ENCODE measurements at regions not wholly inside any gene's neighbourhood (a gene's known extent, or its start where the extent isn't known, plus 50 kb on each side); places are given as distances from the start of the nearest gene placed in this dataset.
"Not testable (repeated sequence)": the region's sequence is repeated elsewhere in the genome, so short reads cannot be mapped to it uniquely, and the experiment has no call there.

DNA sequence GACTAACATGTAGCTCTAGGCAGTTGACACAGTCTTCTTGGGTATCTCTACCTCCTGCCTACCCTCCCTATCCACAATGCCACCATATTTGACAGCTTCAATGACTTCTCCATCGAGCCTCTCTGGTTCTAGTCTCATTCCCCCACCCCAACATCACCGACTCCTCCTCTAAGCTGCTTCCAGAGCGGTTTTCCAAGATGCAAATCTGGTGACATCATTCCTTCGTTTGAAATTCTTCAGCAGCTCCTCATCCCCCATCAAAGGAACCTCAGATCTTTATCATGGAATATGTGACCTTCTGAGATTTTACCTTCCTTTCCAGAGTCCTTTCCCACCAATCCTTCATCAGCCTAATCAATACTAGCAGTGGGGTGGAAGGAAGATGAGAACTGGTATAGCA lies 352.4 kb upstream of the RUNX1 start:
- DNase-seq (ENCODE audit: low read depth, low spot score), result peak; percentile 72

DNA sequence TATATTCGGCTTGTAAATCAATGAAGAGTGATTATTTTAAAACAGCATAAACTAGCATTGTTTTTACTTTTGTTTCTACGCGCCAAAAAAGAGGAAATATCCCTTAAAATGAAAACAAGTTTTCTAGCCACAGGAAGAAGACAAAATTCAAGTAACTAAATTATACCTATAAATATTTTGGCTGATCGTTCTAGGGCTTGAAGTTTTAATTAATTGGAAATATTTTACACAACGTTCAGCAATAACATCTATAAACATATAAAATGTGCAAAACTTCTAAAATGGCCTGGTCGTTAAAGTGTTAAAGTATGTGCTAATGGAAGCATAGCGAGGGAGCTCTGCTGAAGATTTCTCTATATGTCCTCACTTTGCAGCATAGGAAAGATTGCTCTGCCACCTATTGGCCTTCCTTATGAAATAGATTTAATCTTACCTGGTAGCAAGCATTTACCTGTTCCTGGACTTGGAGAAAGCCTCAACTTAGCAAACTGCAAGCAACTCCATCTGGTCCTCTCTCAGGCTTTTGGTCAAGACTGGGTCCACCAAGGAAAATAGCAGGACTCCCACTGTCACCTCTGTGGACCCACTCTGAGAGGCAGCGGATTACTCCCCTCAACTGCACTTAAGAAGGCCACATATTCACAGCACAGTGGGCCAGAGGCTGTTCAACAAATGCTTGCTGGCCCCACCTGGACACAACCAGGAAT lies 351.3 kb upstream of the RUNX1 start:
- peak; percentile 77 for DNase-seq (ENCODE audit: low read depth, low spot score)

DNA sequence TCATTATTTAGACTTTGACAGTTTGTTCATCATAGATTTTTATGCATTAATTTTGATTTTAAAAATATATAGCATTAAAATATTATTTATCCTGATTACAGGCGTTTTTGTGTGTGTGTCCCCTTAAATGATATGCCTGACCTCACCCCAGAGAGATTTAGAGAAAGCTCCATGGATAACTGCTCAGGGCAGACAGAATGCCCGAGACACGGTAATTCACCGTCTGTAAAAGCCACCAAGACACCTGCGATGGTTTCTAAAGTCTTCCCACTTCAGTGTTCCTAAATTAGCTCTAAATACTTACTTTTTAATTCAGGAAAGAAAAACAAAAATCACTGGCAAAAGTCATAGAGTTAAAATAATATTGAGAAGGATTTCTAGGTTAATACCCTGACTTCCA lies 350.6 kb upstream of the RUNX1 start:
- no peak for DNase-seq (ENCODE audit: low read depth, low spot score)

DNA sequence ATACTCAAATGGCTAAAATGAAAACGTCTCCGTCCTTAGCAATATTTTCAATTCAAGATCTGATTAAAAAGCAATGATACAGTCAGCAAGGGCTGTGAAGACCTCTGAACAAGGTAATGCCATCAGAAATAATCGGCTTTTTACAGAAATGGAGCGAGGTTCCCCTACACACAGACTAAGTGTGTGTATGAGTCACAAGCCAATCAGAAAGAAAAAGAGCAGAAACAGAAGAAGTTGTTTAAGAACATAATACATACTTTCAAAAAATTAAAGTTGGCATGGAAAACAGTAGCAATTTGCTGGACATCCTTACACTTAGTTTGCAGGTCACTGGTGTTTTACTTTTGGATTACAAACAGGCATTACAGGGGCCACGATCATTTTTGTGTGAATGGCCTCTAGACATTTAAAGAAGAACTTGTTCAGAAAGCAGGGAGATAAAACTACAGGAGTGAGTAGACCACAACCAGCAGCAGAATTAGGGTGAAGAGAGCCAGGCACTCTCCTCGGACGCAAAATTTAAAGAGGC lies 350.0 kb upstream of the RUNX1 start:
- peak; percentile 44 for DNase-seq (ENCODE audit: low read depth, low spot score)

DNA sequence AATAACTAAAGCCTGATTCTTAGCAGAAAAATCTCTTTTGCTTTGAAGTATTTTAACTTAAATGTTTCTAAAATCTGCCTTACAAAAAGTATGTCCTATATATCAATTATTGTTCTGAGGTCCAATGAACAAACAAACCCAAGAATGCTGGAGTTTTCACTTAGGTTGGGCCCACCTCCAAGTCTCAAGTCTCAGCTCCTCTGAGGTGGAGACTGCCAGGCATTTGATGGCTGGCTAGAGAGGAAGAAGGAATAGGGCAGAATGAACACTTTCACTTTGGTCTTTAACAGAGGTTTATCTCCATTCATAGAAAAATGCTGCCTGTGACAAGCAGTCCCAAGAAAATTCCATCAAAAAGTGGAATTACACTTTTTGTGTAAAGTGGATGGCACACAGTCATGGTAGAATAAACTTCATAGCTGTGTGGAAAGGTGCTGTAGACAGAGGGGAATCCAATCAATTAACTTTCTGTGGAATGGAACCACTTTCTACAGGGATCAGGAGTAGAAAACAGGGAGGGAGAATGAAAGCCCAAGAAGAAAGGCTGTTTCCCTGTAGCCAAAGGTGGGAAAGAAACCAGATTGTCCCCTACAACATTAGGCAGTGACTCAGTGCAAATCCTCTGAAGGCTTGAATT lies 349.4 kb upstream of the RUNX1 start:
- peak; percentile 75 for DNase-seq (ENCODE audit: low read depth, low spot score)

DNA sequence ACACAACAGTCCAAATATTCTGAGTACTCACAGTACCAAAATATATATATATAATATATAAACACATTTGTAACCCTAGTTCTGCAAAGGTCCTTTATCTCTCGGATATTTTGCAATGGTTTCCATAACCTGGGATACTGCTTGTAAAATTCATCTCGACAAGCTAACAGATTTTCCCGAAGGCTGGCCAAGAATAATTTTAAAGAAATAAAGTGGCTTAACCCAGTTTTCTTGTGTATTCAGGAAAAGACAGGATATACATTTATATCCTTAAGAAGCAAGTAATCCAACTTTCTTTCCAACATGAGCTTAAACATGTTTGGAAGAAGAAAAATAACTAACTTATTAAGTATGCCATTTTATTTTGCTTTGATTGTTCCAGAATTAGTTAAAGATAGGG lies 348.7 kb upstream of the RUNX1 start:
- no peak for DNase-seq (ENCODE audit: low read depth, low spot score)

DNA sequence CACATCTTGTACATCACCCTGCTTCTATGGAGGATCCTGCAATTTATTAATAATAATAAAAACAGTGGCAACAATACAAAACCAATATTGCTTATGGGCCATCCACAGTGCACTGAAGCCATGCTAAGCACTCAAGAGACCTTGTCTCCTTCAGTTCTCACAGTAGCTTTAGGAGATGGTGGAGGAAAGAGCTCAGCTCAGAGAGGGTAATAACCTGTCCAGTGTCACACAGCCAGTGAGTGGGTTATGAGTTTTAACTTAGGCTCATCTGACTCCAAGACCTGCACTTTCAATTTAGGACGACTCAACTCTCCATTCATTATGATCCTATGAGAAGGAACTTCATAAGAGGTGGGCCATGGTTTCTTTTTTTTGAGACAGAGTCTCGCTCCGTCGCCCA lies 347.6 kb upstream of the RUNX1 start:
- DNase-seq (ENCODE audit: low read depth, low spot score), result no peak

DNA sequence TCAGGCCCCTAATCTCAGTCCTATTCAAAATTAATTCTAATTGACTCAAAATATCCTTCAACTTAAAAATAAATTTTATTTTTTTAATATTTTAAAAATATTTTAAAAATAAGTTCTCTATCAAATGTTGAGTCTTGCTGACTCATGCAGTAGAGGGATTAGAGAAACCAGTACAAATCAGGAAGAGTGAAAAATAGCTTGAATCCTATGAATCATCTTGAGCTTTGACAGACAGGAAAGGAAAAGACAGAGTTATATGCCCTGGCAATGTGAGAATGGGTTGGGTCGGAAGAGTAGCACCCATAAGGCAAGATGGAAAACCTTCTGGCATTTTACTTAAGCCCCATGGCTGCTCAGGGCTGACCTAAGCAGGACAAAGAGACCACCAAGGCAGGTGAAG lies 346.6 kb upstream of the RUNX1 start:
- DNase-seq (ENCODE audit: low read depth, low spot score), result no peak

DNA sequence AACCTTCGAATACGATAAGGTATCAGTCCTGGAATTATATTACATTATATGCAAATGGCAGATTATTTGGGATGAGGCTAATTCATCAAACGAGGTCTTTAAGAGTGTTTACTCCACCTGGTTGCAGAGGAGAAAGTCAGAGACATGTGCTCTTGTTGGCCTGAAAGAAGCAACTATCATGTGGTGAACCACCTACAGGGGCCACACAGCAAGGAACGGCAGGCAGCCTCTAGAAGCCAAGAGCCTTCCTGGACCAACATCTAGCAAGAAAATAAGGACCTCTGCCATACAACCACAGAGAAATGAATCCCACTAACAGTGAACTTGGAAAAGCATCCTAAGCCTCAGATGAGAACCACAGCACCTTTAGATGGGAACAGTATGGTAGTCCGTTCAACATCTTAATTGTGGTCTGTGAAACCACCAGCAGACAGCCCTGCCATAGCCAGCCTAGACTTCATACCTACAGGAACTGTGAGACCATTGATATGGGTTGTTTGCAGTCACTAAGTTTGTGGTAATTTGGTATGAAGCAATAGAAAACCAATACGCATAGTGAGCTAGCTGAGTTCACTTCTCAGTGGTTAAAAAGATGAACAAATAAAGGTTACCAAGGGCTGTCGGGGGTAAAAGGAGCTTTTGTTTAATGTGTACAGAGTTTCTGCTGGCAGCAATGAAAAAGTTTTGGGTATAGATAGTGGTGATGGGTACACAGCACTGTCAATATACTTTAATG lies 345.7 kb upstream of the RUNX1 start:
- peak; percentile 69 for DNase-seq (ENCODE audit: low read depth, low spot score)

DNA sequence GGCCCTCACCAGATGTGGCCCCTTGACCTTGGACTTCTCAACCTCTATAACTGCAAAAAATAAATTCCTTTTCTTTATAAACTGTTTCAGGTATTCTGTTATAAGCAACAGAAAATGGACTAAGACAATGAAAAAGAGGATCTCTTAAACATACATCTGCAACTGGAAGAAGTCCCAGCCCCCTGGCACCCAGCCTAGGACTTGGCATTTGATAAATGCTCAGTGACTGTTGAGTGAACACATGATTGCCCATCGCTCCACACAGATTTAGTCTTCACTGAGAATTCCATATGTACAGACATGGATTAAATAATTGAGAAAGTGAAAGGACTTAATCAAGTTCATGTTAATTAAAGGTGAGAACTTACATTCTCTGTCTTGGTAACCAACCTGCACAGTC lies 344.9 kb upstream of the RUNX1 start:
- no peak for DNase-seq (ENCODE audit: low read depth, low spot score)

DNA sequence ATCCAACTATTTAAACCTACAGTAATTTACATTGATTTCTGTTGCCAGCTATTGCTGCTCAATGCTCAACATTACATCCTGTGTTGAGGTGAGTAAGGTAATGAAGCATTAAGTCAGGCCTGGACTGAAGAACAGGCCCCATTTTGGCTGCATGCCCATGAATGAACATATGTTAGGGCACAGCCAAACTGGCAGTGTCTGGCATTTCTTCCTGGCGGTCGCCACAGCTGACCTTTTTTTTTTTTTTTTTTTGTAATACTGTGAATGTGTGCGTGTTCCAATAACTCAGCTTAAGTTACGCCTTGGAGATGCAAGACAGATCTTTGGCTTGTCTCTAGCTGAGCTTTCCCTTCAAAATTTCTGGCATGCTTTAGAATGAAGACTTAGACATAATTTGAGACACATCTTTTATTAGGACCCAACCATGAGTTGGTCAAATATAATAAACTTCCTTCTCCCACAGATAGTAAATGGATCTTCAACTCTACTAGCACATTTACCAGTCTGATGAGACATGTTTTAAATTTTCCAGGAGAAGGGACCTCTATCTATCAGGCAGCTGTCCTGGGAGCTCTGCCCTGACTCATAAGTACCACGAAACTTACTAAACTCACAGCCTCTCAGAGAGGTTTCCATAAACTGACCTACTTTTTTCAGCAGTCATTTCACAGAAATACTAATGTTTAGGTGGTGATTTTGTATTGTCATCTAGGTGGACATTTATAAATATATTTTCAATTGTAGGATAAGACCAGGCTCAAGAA lies 341.1 kb upstream of the RUNX1 start:
- DNase-seq (ENCODE audit: low read depth, low spot score), result peak; percentile 61

DNA sequence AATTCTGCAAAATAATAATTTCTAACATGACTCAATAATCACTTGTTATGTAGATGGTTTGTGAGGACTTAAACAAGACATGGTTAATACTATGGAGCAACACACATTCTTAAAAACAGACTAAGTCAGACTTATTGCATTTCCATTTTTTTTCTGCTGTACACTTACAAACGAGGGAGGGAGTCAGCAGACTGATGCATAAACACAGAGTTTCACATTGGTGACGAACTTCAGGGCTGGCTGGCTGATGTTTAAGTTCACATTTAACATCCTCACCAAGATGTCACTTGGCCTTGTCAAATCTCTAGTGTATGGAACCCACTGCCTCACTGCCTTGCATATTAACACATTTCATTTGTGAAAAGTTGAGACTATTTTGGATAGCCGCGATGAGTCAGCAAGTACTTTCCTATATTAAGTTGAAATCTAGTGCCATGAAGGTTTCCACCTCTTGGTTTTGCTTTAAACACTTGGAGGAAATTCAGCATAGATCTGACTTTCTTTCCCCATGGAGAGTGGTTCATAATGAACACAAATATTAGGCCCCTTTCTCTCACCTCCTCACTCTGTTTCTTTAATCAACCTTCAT lies 337.5 kb upstream of the RUNX1 start:
- DNase-seq (ENCODE audit: low read depth, low spot score), result no peak

DNA sequence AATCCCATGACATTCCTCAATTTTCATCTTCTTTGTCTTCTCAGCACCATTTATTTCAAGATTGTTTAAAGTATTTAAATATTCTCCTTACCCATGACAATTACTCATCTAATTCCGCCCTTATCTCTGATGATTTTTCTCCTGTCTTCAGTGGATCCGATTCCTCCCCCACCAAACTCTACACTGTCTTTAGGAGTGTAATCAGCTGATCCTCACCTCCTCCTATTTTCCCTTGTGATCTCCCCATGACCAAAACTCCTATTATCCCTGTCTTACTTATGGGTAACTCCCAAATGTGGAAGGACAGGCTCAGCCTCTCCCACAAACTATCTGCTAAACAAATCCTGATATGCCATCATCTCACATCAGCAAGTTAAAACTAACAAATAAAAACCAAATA lies 335.3 kb upstream of the RUNX1 start:
- DNase-seq (ENCODE audit: low read depth, low spot score), result no peak

DNA sequence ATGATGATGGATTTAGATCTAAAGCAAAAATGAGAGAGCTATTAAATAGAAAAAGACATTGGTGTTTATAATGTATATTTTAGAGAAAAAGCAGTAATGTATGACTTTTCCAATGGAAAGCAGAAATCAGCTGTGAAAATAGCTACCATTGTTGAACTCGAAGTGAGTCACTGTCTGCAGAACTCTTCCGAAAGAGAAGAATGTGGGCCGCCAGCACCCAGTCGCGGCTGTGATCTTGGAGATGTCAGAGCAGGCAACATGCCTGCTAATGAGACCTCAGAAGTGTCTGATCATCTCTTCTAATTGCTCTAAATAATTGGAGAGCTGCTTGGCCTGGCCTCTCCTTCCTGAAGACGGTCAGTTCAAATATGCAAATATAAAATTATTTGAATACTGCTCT lies 333.6 kb upstream of the RUNX1 start:
- peak; percentile 82 for DNase-seq (ENCODE audit: low read depth, low spot score)

DNA sequence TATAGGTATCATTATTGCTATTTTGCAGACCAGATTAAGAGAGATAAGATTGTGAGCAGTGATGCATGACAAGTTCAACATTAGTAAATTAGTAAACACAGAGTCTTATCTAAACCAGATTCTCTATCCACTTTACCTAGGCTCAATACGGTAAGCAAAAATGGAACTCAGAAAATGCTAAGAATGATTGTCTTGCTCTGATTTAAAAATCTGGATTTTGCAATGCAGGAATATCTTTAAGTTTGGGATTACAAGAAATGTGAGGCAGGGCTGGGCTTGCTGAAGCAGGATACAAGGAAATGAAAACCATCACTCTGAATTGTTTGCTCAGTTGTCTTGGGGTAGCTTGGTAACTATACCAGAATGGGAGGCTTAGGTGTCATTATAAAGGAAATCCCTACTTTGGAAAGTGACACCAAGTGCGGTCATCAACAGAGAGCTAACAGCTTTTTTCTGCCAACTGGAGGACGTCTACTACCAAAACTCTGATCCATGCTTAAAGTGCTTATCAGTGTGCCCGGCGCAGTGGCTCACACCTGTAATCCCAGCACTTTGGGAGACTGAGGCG lies 332.7 kb upstream of the RUNX1 start:
- DNase-seq (ENCODE audit: low read depth, low spot score), result no peak

DNA sequence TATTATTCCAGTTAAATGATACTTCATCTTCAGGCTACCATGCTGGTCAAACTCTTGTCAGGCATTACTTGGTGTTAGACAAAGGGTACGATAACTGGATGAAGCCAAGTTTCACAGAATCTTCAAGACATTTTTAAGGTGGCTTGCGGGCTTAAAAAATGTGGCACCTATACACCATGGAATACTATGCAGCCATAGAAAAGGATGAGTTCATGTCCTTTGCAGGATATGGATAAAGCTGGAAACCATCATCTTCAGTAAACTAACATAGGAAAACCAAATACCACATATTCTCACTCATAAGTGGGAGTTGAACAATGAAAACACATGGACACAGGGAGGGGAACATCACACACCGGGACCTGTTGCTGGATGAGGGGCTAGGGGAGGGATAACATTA lies 331.2 kb upstream of the RUNX1 start:
- DNase-seq (ENCODE audit: low read depth, low spot score), result not testable (repeated sequence)

DNA sequence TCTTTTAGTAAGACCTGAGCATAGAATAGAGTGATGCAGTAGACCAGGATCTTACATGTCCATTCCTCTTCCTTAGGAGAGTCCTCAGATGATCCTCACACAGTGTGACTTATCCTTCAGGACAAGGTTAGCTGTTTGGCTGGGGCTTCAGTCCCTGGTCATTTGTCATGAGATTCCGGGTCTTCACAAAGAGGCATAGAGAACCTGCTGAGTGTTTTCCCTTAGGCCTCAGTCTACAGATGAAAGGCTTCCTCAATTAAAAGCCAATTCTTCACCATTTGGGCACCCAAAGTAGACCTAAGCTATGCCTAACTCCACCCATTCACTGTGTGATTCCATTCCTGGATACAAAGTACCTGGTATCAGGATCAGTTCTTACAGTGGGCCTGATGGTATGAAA lies 329.8 kb upstream of the RUNX1 start:
- DNase-seq (ENCODE audit: low read depth, low spot score), result no peak

DNA sequence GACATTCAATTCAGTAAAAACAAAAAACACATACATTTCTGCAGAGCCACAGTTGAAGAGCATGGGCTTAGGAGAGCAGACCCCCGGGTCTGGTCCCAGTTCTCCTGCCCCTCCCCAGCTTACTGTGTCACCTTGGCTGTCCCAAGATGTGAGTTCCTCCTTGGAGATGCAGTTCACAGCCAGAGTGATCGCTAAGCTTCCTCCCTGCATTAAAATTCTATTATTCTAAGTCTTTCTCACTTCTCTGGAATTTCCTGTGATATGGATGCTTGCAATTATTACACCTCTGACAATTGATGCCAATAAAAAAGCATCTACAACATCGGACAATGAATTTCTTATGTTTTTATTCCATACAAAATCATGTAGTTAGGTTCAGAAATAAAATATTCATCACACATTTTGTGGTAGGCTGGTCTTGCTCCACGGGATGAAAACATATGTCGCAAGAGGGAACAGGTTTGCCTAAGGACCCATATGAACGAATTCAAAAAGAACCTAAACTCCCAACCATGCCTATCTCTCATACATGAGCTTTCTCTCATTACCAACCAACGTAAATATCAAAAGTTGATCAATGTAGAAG lies 328.5 kb upstream of the RUNX1 start:
- DNase-seq (ENCODE audit: low read depth, low spot score), result no peak

DNA sequence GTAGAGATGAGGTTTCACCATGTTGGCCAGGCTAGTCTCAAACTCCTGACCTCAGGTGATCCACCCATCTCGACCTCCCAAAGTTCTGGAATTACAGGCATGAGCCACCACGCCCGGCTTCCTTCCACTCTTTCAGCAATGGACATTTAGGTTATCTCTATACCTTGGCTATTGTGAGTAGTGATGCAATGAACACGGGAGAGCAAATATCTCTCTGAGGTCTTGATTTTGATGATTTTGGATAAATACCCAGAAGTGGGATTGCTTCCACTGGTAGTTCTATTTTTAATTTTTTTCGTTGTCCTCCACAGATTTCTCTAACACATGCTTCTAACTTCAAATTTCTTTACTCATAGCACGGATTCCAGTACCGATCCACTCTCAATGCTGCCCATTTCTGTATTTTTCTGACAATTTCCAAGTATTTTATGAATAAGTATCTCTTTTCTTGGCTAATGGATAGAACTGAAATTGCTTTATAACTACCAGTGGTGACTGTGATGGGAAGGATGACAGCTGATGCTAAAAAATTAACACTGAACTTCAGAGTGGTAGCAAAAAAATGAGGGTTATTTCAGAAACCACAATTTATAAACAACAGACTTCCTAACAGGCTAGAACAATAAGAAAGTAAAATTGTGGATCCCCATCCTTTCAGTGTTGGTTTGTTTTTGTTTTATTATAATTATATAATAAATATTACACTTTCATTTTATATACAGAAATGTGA lies 327.5 kb upstream of the RUNX1 start:
- no peak for DNase-seq (ENCODE audit: low read depth, low spot score)

DNA sequence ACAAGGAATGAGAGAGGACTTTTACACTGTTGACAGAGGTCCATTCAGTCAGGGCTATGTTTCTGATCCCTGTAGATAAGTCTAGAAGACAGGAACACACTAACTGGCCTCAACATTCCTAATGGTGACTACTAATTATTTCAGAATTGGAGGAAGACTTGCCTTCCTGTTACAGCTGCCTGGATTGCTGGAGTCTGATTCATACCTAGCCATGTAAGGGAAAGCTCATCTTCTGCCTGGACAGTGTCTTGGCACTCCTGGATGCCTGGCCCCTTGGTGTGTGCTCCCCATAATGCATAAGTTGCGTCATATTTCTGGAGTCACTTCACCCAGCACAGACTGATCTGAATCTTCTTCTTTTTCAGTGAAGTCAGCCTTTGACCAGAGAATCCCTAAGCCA lies 326.0 kb upstream of the RUNX1 start:
- peak; percentile 19 for DNase-seq (ENCODE audit: low read depth, low spot score)

Measured in astrocyte of the hippocampus (primary cell).